OCI-LY7 (cell line): ENCODE measurements at regions not wholly inside any gene's neighbourhood (a gene's known extent, or its start where the extent isn't known, plus 50 kb on each side); places are given as distances from the start of the nearest gene placed in this dataset.

Source experiments
- EZH2phosphoT487 ChIP-seq: fragments of 200-600 bp; sonication (generic); IDR thresholded peaks from 2 replicates; pipeline ENCODE4 v1.6.1; 2018; ENCODE audit warnings: low read depth, borderline replicate concordance, mild to moderate bottlenecking, mixed run types, antibody characterized with exemption, low read length, moderate library complexity, mixed read lengths
- TF ChIP-seq, protein P1 (sequence below): fragments of 200-600 bp; sonication (generic); conservative IDR thresholded peaks from 2 replicates; pipeline ENCODE4 v1.5.1; 2014; ENCODE audit warnings: mild to moderate bottlenecking, antibody characterized with exemption, low read length, moderate library complexity, mixed read lengths

GRCh38 chrX:124476562-124476961 lies 130.2 kb downstream of the SH2D1A start:
- TF ChIP-seq, protein P1, sequence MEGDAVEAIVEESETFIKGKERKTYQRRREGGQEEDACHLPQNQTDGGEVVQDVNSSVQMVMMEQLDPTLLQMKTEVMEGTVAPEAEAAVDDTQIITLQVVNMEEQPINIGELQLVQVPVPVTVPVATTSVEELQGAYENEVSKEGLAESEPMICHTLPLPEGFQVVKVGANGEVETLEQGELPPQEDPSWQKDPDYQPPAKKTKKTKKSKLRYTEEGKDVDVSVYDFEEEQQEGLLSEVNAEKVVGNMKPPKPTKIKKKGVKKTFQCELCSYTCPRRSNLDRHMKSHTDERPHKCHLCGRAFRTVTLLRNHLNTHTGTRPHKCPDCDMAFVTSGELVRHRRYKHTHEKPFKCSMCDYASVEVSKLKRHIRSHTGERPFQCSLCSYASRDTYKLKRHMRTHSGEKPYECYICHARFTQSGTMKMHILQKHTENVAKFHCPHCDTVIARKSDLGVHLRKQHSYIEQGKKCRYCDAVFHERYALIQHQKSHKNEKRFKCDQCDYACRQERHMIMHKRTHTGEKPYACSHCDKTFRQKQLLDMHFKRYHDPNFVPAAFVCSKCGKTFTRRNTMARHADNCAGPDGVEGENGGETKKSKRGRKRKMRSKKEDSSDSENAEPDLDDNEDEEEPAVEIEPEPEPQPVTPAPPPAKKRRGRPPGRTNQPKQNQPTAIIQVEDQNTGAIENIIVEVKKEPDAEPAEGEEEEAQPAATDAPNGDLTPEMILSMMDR, result no peak
- no peak for TF ChIP-seq EZH2phosphoT487
